ENCODE measurements at regions not wholly inside any gene's neighbourhood (a gene's known extent, or its start where the extent isn't known, plus 50 kb on each side); places are given as distances from the start of the nearest gene placed in this dataset.

DNA sequence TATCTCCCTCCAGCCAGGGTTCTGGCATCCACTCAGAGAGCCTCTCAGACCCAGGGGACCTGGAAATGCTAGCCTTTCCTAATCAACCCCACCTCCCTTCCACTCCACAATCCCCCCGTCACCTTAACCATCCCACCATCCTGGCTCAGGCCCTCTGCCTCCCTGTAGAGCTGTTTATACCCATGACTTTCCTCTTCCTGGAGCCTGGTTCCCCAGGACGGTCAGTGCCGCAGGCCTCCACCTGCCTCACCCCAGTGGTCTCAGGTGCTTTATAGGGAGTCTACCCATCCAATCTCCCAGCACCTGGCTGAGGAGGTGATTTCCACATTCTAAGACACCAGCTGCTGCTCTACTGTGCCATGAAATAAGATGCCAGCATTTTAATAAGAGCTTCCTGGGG lies 1159.5 kb downstream of the TBC1D22A start:
- TF ChIP-seq EP300 (IDR thresholded peaks at IDR 0.05) (no peak), CTCF (IDR thresholded peaks at IDR 0.05) (no peak), POLR2AphosphoS5 (IDR thresholded peaks at IDR 0.05) (no peak)
